Peyer's patch (tissue), 4 donors: ENCODE measurements at regions not wholly inside any gene's neighbourhood (a gene's known extent, or its start where the extent isn't known, plus 50 kb on each side); places are given as distances from the start of the nearest gene placed in this dataset.

Experiments
- DNase-seq, 3 donors: peaks; one replicate each; pipeline ENCODE4 v3.0.0-alpha.2; 2017 to 2019
- H3K27ac ChIP-seq, 4 donors: fragments of 200-600 bp; sonication (generic); one replicate each; pipeline ENCODE4 v1.5.1; 2016 to 2019
- H3K27me3 ChIP-seq, 2 donors: fragments of 200-600 bp; sonication (generic); one replicate each; pipeline ENCODE4 v1.5.1; 2019
- H3K36me3 ChIP-seq, 3 donors: fragments of 200-600 bp; sonication (generic); one replicate each; pipeline ENCODE4 v1.5.1; 2016 to 2019
- H3K4me1 ChIP-seq, 4 donors: fragments of 200-600 bp; sonication (generic); one replicate each; pipeline ENCODE4 v1.5.1; 2016 to 2019
- H3K4me3 ChIP-seq, 4 donors: fragments of 200-600 bp; sonication (generic); 1 replicate in 3 of 4; 2 replicates in 1 of 4; pipeline ENCODE4 v1.5.1; 2016 to 2019; ENCODE audit warnings: mild to moderate bottlenecking in 1 of 4
- H3K9me3 ChIP-seq, 4 donors: fragments of 200-600 bp; sonication (generic); one replicate each; pipeline ENCODE4 v1.5.1; 2016 to 2019; ENCODE audit warnings: mild to moderate bottlenecking in 1 of 4
- CTCF ChIP-seq, 6 experiments: fragments of 450-650 bp in 4 of 6; fragments of 200-600 bp in 2 of 6; sonication (generic) in 1 of 6; IDR thresholded peaks; one replicate each; pipeline ENCODE4 v1.5.1; 2017 to 2019; ENCODE audit warnings: antibody characterized with exemption in 6 of 6, mild to moderate bottlenecking in 3 of 6, moderate library complexity in 1 of 6
- POLR2A ChIP-seq, 2 donors: fragments of 450-650 bp; IDR thresholded peaks; one replicate each; pipeline ENCODE4 v1.5.1; 2017; ENCODE audit warnings: antibody characterized with exemption in 2 of 2, mild to moderate bottlenecking in 2 of 2, moderate library complexity in 2 of 2

GRCh38 chr13:80451641-80452040, 110.7 kb upstream of the SPRY2 start:
- no peaks in the 10 kb centered on the region for H3K9me3 ChIP-seq
- no peak overlapping the region for H3K4me3 ChIP-seq
- no peaks in the 10 kb centered on the region for H3K36me3 ChIP-seq
- no peak for DNase-seq
- no peak overlapping the region for H3K27ac ChIP-seq
- TF ChIP-seq CTCF (IDR thresholded peaks at IDR 0.05), result no peak
- no peaks in the 10 kb centered on the region for H3K4me1 ChIP-seq
- H3K27me3 ChIP-seq, result no peaks in the 10 kb centered on the region

GRCh38 chr13:80450386-80450785, 109.5 kb upstream of the SPRY2 start:
- H3K4me3 ChIP-seq, result no peak overlapping the region
- no peaks in the 10 kb centered on the region for H3K4me1 ChIP-seq
- DNase-seq, result no peak
- H3K36me3 ChIP-seq, result no peaks in the 10 kb centered on the region
- H3K27me3 ChIP-seq, result no peaks in the 10 kb centered on the region
- H3K9me3 ChIP-seq, result no peaks in the 10 kb centered on the region
- TF ChIP-seq POLR2A (IDR thresholded peaks at IDR 0.05), result no peak
- no peak for TF ChIP-seq CTCF (IDR thresholded peaks at IDR 0.05)
- no peak overlapping the region for H3K27ac ChIP-seq

GRCh38 chr13:80448725-80449124, 107.8 kb upstream of the SPRY2 start:
- no peak for DNase-seq
- no peak for TF ChIP-seq POLR2A (IDR thresholded peaks at IDR 0.05)
- Histone ChIP-seq H3K27ac (no peak overlapping the region), H3K36me3 (no peaks in the 10 kb centered on the region), H3K4me3 (no peak overlapping the region), H3K9me3 (no peaks in the 10 kb centered on the region), H3K27me3 (no peaks in the 10 kb centered on the region), H3K4me1 (no peaks in the 10 kb centered on the region)

- no peak overlapping the region for H3K27ac ChIP-seq
- H3K4me1 ChIP-seq, result no peaks in the 10 kb centered on the region
- H3K36me3 ChIP-seq, result no peaks in the 10 kb centered on the region
- no peak overlapping the region for H3K4me3 ChIP-seq
- no peaks in the 10 kb centered on the region for H3K9me3 ChIP-seq
- no peaks in the 10 kb centered on the region for H3K27me3 ChIP-seq
- no peak for TF ChIP-seq POLR2A (IDR thresholded peaks at IDR 0.05)
- no peak for TF ChIP-seq CTCF (IDR thresholded peaks at IDR 0.05)
- no peak for DNase-seq
Observed at GRCh38 chr13:80447747-80448146, 106.8 kb upstream of the SPRY2 start.

GRCh38 chr13:80444240-80445015, 103.5 kb upstream of the SPRY2 start:
- no peak for DNase-seq
- H3K4me3 ChIP-seq, result no peak overlapping the region
- no peaks in the 10 kb centered on the region for H3K36me3 ChIP-seq
- no peaks in the 10 kb centered on the region for H3K9me3 ChIP-seq
- no peak for TF ChIP-seq POLR2A (IDR thresholded peaks at IDR 0.05)
- no peak for TF ChIP-seq CTCF (IDR thresholded peaks at IDR 0.05)
- H3K27me3 ChIP-seq, result no peaks in the 10 kb centered on the region
- no peaks in the 10 kb centered on the region for H3K4me1 ChIP-seq
- no peak overlapping the region for H3K27ac ChIP-seq

GRCh38 chr13:80442609-80443008, 101.7 kb upstream of the SPRY2 start:
- TF ChIP-seq CTCF (IDR thresholded peaks at IDR 0.05), result no peak
- no peak for TF ChIP-seq POLR2A (IDR thresholded peaks at IDR 0.05)
- DNase-seq, result no peak
- Histone ChIP-seq H3K36me3 (no peaks in the 10 kb centered on the region), H3K27ac (no peak overlapping the region), H3K4me3 (no peak overlapping the region), H3K4me1 (no peaks in the 10 kb centered on the region), H3K9me3 (no peaks in the 10 kb centered on the region), H3K27me3 (no peaks in the 10 kb centered on the region)
